Vagina (tissue), 2 donors: ENCODE measurements at regions not wholly inside any gene's neighbourhood (a gene's known extent, or its start where the extent isn't known, plus 50 kb on each side); places are given as distances from the start of the nearest gene placed in this dataset.

Source experiments
- DNase-seq, 2 donors: peaks; one replicate each; pipeline ENCODE4 v3.0.0-alpha.2; 2017; ENCODE audit errors: extremely low spot score in 2 of 2
- H3K27ac ChIP-seq: fragments of 200-600 bp; sonication (generic); one replicate; pipeline ENCODE4 v1.5.1; 2019
- H3K27me3 ChIP-seq: fragments of 200-600 bp; sonication (generic); one replicate; pipeline ENCODE4 v1.5.1; 2019
- H3K36me3 ChIP-seq, 2 donors: fragments of 200-600 bp; sonication (generic); one replicate each; pipeline ENCODE4 v1.5.1; 2017 to 2019
- H3K4me1 ChIP-seq: fragments of 200-600 bp; sonication (generic); one replicate; pipeline ENCODE4 v1.5.1; 2019
- H3K4me3 ChIP-seq, 2 donors: fragments of 200-600 bp; sonication (generic); 1 replicate in 1 of 2; 2 replicates in 1 of 2; pipeline ENCODE4 v1.5.1; 2016 to 2019
- H3K9me3 ChIP-seq: fragments of 200-600 bp; sonication (generic); one replicate; pipeline ENCODE4 v1.5.1; 2019
- POLR2A ChIP-seq, 2 donors: fragments of 450-650 bp; IDR thresholded peaks; one replicate each; pipeline ENCODE4 v1.6.1; 2017; ENCODE audit warnings: antibody characterized with exemption in 2 of 2, mild to moderate bottlenecking in 2 of 2, moderate library complexity in 2 of 2
- POLR2AphosphoS5 ChIP-seq, 2 donors: sonication (generic); formaldehyde crosslinking; IDR thresholded peaks; one replicate each; pipeline ENCODE4 v1.9.0; 2017; ENCODE audit warnings: antibody characterized with exemption in 2 of 2, mild to moderate bottlenecking in 2 of 2, low read depth in 1 of 2; ENCODE audit not compliant: insufficient read depth in 1 of 2
- intact Hi-C: fragments of 100-400 bp; cut with DNase I; formaldehyde crosslinking; loops from one replicate; pipeline ENCODE4 v1.15.1; 2023
- TF ChIP-seq, protein P1 (sequence below), 3 experiments: fragments of 450-650 bp in 2 of 3; fragments of 200-600 bp in 1 of 3; sonication (generic) in 1 of 3; IDR thresholded peaks; one replicate each; pipeline ENCODE4 v1.5.1; 2017 to 2019; ENCODE audit warnings: antibody characterized with exemption in 3 of 3, mild to moderate bottlenecking in 2 of 3, moderate library complexity in 2 of 3

DNA sequence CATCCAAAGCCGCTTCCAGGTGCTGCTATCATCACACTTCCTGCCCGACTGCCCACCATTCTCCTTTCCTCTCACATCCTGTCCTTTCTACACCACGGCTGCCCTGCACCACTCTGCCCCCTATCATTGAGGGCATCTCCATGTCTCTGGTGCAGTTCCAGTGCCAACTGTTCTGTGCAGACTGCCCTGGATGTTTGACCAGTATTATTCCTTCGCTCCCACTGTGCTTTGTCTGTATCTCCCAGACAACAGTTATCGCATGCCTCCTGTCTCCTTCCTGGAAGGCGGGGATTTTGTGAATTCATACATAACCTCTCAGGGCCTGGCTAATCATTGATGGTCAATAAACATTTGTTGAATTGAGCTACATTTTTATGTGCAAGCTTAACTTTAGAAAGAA is 63.6 kb upstream of the GNG12 start:
- Histone ChIP-seq H3K4me3 (no peak overlapping the region), H3K27ac (no peak overlapping the region), H3K4me1 (no peaks in the 10 kb centered on the region), H3K36me3 (no peaks in the 10 kb centered on the region), H3K27me3 (no peaks in the 10 kb centered on the region), H3K9me3 (no peaks in the 10 kb centered on the region)
- no peak for DNase-seq
- TF ChIP-seq POLR2A (IDR thresholded peaks at IDR 0.05): no peak
- TF ChIP-seq POLR2AphosphoS5 (IDR thresholded peaks at IDR 0.05; ENCODE audit: insufficient read depth in 1 of 2, low read depth in 1 of 2): no peak
- TF ChIP-seq, protein P1, sequence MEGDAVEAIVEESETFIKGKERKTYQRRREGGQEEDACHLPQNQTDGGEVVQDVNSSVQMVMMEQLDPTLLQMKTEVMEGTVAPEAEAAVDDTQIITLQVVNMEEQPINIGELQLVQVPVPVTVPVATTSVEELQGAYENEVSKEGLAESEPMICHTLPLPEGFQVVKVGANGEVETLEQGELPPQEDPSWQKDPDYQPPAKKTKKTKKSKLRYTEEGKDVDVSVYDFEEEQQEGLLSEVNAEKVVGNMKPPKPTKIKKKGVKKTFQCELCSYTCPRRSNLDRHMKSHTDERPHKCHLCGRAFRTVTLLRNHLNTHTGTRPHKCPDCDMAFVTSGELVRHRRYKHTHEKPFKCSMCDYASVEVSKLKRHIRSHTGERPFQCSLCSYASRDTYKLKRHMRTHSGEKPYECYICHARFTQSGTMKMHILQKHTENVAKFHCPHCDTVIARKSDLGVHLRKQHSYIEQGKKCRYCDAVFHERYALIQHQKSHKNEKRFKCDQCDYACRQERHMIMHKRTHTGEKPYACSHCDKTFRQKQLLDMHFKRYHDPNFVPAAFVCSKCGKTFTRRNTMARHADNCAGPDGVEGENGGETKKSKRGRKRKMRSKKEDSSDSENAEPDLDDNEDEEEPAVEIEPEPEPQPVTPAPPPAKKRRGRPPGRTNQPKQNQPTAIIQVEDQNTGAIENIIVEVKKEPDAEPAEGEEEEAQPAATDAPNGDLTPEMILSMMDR (IDR thresholded peaks at IDR 0.05): no peak
- intact Hi-C loops: no loop called here

DNA sequence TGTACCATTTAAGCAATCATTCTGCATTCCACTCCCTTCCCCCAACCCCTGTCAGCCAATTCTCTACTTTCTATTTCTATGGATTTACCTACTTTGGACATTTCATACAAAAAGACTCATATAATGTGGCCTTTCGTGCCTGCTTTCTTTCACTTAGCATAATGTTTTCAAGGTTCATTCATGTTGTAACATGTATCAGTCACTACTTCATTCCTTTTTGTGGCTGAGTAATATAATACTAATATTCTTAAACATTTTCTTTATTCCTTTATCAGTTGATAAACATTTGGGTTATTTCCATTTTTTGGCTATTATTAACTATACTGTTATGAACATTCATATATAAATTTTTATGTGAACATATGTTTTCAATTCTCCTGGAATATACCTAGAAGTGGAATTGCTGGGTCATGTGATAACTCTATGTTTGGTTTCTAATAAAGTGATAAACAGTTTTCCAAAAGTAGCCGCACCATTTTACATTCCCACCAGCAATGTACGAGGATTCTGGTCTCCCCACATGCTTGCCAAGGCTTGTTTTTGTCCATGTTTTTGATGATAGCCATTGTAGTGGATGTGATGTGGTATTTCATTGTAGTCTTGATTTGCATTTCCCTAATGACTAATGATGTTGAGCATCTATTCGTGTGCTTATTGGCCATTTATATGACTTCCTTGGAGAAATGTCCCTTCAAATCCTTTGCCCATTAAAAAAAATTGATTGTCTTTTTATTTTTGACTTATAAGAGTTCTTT is 61.9 kb upstream of the GNG12 start:
- TF ChIP-seq POLR2AphosphoS5 (IDR thresholded peaks at IDR 0.05; ENCODE audit: insufficient read depth in 1 of 2, low read depth in 1 of 2) (no peak), POLR2A (IDR thresholded peaks at IDR 0.05) (no peak)
- TF ChIP-seq, protein P1 (IDR thresholded peaks at IDR 0.05): no peak
- Histone ChIP-seq H3K9me3 (no peaks in the 10 kb centered on the region), H3K27ac (no peak overlapping the region), H3K27me3 (no peaks in the 10 kb centered on the region), H3K4me3 (no peak overlapping the region), H3K36me3 (no peaks in the 10 kb centered on the region), H3K4me1 (peaks cover 1% of the 10 kb centered on the region)
- intact Hi-C loops: no loop called here
- DNase-seq: no peak

DNA sequence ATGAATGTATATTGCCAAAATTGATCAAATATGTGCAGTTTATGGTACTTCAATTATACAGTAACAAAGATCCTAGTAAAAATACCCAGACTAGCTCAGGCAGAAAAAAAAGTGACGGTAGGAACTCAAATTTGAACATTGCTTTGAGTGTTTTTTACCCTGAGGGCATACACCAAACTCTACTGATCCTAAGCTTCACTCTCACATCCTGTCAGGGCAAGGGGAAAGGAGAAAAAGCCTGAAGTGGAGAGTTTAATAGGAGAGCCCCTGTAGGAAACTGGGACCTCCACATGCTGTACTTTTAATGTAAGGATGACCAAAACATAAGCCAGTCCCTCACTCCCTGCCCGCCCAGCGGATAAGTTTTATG is 59.8 kb upstream of the GNG12 start:
- TF ChIP-seq POLR2AphosphoS5 (IDR thresholded peaks at IDR 0.05; ENCODE audit: insufficient read depth in 1 of 2, low read depth in 1 of 2) (no peak), POLR2A (IDR thresholded peaks at IDR 0.05) (no peak)
- TF ChIP-seq, protein P1 (IDR thresholded peaks at IDR 0.05): no peak
- Histone ChIP-seq H3K27ac (no peak overlapping the region), H3K4me1 (peaks cover 6% of the 10 kb centered on the region), H3K36me3 (no peaks in the 10 kb centered on the region), H3K9me3 (no peaks in the 10 kb centered on the region), H3K4me3 (no peak overlapping the region), H3K27me3 (no peaks in the 10 kb centered on the region)
- DNase-seq: no peak
- intact Hi-C loops: no loop called here

DNA sequence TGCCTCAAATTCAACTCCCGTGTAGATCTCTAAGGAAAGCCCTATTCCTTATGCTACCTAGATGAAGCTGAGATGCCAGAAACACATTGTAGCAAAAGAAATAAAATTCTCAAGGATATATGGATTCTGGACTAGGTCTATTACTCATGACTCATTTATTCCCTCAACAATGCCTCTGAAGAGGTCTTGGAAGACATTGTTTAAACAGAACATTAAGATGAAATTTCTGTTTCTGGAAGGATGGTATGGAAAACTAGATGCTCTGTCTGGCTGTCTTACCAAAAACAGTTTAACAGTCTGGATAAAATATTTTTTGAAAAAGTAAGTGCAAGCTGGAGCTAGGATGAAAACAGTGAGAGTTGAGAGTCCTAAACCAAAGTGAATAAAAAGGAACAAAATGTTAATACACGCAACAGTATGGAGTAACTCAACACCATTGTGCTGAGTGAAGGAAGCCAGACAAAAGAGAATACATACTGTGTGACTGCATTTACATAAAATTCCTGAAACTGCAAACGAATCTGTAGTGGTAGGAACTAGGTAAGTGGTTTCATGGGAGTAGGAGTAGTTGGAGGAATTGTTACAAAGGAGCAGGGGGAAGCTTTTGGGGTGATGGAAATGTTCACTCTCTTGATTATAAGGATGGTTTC is 59.3 kb upstream of the GNG12 start:
- Histone ChIP-seq H3K9me3 (no peaks in the 10 kb centered on the region), H3K4me1 (peaks cover 6% of the 10 kb centered on the region), H3K27ac (no peak overlapping the region), H3K4me3 (no peak overlapping the region), H3K36me3 (no peaks in the 10 kb centered on the region), H3K27me3 (no peaks in the 10 kb centered on the region)
- intact Hi-C loops: no loop called here
- TF ChIP-seq POLR2AphosphoS5 (IDR thresholded peaks at IDR 0.05; ENCODE audit: insufficient read depth in 1 of 2, low read depth in 1 of 2) (no peak), POLR2A (IDR thresholded peaks at IDR 0.05) (no peak)
- TF ChIP-seq, protein P1 (IDR thresholded peaks at IDR 0.05): no peak
- no peak for DNase-seq

DNA sequence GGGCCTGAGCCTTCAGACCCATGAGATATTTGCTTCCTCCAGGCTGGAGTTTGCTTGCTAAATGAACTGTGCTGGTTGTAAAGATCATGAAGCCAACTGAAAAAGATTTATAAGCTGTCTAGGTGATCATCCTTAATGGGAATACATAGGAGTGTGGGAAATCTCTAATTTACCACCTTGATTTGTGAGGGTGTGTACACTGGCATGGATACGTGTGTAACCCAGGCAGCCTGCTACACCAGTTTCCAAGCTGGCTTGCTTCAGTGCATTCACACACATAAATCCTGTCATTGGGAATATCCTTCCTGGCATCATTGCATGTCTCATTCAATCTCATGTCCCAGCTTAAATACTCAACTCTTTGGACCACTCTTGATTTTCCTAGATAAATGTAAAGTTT is 57.6 kb upstream of the GNG12 start:
- no peak for DNase-seq
- peaks cover 6% of the 10 kb centered on the region for H3K4me1 ChIP-seq
- no peaks in the 10 kb centered on the region for H3K27me3 ChIP-seq
- H3K36me3 ChIP-seq: no peaks in the 10 kb centered on the region
- intact Hi-C loops: no loop called here
- no peak overlapping the region for H3K4me3 ChIP-seq
- H3K27ac ChIP-seq: no peak overlapping the region
- no peaks in the 10 kb centered on the region for H3K9me3 ChIP-seq
- TF ChIP-seq, protein P1 (IDR thresholded peaks at IDR 0.05): no peak
- no peak for TF ChIP-seq POLR2AphosphoS5 (IDR thresholded peaks at IDR 0.05; ENCODE audit: insufficient read depth in 1 of 2, low read depth in 1 of 2)
- TF ChIP-seq POLR2A (IDR thresholded peaks at IDR 0.05): no peak
